WERI-Rb-1 (cell line): ENCODE measurements at regions not wholly inside any gene's neighbourhood (a gene's known extent, or its start where the extent isn't known, plus 50 kb on each side); places are given as distances from the start of the nearest gene placed in this dataset.

Experiments used
- DNase-seq: peaks from one replicate; pipeline ENCODE4 v3.0.0-alpha.2; 2020
- H3K27ac ChIP-seq: fragments of 250-450 bp; sonication (Bioruptor Pico); 2 replicates; pipeline ENCODE4 v1.5.1; 2020; ENCODE audit warnings: mild to moderate bottlenecking, moderate library complexity
- H3K27me3 ChIP-seq: fragments of 250-450 bp; sonication (Bioruptor Pico); 2 replicates; pipeline ENCODE4 v1.5.1; 2021; ENCODE audit warnings: mild to moderate bottlenecking, low read depth, moderate library complexity; ENCODE audit not compliant: insufficient read depth, severe bottlenecking
- H3K36me3 ChIP-seq: fragments of 250-450 bp; sonication (Bioruptor Pico); 2 replicates; pipeline ENCODE4 v1.5.1; 2020; ENCODE audit warnings: mild to moderate bottlenecking, moderate library complexity
- H3K4me3 ChIP-seq: 2 replicates; pipeline ENCODE4 v1.5.1; 2011; ENCODE audit warnings: low read depth, mild to moderate bottlenecking, control low read depth, low read length
- H3K9me3 ChIP-seq: fragments of 250-450 bp; sonication (Bioruptor Pico); 2 replicates; pipeline ENCODE4 v1.5.1; 2021; ENCODE audit warnings: mild to moderate bottlenecking, moderate library complexity; ENCODE audit not compliant: severe bottlenecking
- CTCF ChIP-seq: IDR thresholded peaks from 2 replicates; pipeline ENCODE4 v1.5.1; 2011; ENCODE audit warnings: low read depth, mild to moderate bottlenecking, control low read depth, inconsistent platforms, low read length

GRCh38 chr10:1869861-1870260 is 132.5 kb upstream of the ADARB2 start:
- Histone ChIP-seq H3K36me3 (no peaks in the 10 kb centered on the region), H3K4me3 (no peak overlapping the region), H3K27ac (no peak overlapping the region), H3K9me3 (no peaks in the 10 kb centered on the region), H3K27me3 (no peaks in the 10 kb centered on the region)
- TF ChIP-seq CTCF = no peak
- DNase-seq = no peak

DNA sequence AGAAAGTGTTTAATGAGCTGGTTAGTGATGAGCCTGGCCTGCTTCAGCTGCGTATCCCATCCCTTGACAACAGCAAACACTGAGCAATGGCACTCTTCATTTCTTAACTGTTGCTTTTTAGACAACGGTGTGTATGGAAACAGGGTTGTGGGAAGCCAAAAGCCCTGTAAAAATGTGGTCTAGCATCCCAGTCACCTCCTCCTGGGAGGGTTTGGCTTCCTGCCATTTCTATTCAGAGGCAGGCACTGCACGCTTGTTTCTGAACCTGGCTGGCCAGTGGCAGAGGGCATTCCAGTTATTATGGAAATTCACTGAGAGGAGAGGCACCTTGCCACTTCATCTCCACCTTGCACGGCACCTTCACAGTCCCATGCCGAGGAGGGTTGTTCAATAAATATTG is 123.0 kb upstream of the ADARB2 start:
- H3K27me3 ChIP-seq = no peaks in the 10 kb centered on the region
- DNase-seq = no peak
- no peaks in the 10 kb centered on the region for H3K36me3 ChIP-seq
- H3K4me3 ChIP-seq = no peak overlapping the region
- no peak for TF ChIP-seq CTCF
- H3K27ac ChIP-seq = no peak overlapping the region
- no peaks in the 10 kb centered on the region for H3K9me3 ChIP-seq

GRCh38 chr10:1858547-1858946 is 121.2 kb upstream of the ADARB2 start:
- no peak for DNase-seq
- H3K27me3 ChIP-seq = no peaks in the 10 kb centered on the region
- no peak overlapping the region for H3K27ac ChIP-seq
- no peaks in the 10 kb centered on the region for H3K9me3 ChIP-seq
- no peaks in the 10 kb centered on the region for H3K36me3 ChIP-seq
- no peak for TF ChIP-seq CTCF
- H3K4me3 ChIP-seq = no peak overlapping the region

GRCh38 chr10:1858048-1858447 is 120.7 kb upstream of the ADARB2 start:
- no peak for DNase-seq
- Histone ChIP-seq H3K36me3 (no peaks in the 10 kb centered on the region), H3K27ac (no peak overlapping the region), H3K9me3 (no peaks in the 10 kb centered on the region), H3K4me3 (no peak overlapping the region), H3K27me3 (no peaks in the 10 kb centered on the region)
- TF ChIP-seq CTCF = no peak

- Histone ChIP-seq H3K9me3 (no peaks in the 10 kb centered on the region), H3K4me3 (no peak overlapping the region), H3K36me3 (no peaks in the 10 kb centered on the region), H3K27me3 (no peaks in the 10 kb centered on the region), H3K27ac (no peak overlapping the region)
- no peak for DNase-seq
- no peak for TF ChIP-seq CTCF
Observed at GRCh38 chr10:1855911-1856310, 118.6 kb upstream of the ADARB2 start.

- H3K27ac ChIP-seq = no peak overlapping the region
- H3K36me3 ChIP-seq = no peaks in the 10 kb centered on the region
- no peak for TF ChIP-seq CTCF
- no peak for DNase-seq
- no peak overlapping the region for H3K4me3 ChIP-seq
- H3K9me3 ChIP-seq = no peaks in the 10 kb centered on the region
- no peaks in the 10 kb centered on the region for H3K27me3 ChIP-seq
Observed at GRCh38 chr10:1854271-1854670, 116.9 kb upstream of the ADARB2 start.
